ENCODE measurements at regions not wholly inside any gene's neighbourhood (a gene's known extent, or its start where the extent isn't known, plus 50 kb on each side); places are given as distances from the start of the nearest gene placed in this dataset.
A peak's percentile ranks its signal among the peaks of the same experiment; 100 is the strongest.

DNA sequence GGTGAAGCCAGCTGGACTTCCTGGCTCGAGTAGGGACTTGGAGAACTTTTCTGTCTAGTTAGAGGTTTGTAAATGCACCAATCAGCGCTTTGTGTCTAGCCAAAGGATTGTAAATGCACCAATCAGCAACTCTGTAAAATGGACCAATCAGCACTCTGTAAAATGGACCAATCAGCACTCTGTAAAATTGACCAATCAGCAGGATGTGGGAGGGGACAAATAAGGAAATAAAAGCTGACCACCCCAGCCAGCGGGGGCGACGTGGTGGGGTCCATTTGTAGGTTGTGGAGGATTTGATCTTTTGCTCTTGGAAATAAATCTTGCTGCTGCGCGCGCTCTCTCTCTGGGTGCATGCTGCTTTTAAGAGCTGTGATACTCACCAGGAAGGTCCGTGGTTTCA is 202.9 kb downstream of the MIAT start:
- Histone ChIP-seq H3K27ac (no peak overlapping the region), H3K27me3 (peaks cover 7% of the 10 kb centered on the region)

DNA sequence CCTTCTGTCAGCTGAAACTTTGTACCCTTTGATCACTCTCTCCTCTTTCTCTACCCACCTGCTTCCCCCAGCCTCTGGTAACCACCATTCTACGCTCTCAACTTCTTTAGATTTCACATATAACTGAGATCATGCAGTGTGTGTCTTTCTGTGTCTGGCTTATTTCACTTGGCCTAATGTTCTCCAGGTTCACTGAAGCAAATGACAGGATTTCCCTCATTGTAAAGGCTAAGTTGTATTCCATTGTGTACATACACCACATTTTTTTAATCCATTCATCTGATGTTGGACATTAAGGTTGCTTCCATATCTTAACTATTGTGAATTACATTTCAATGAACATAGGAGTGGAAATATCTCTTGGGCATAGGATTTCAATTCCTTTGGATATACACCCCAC is 207.6 kb downstream of the MIAT start:
- no peak for DNase-seq (ENCODE audit: low read depth in 1 of 2, low spot score in 1 of 2)
- Histone ChIP-seq H3K4me3 (no peak overlapping the region), H3K9me3 (ENCODE audit: low read depth) (no peaks in the 10 kb centered on the region), H3K4me1 (ENCODE audit: low read depth) (no peaks in the 10 kb centered on the region), H3K27ac (no peak overlapping the region), H3K27me3 (no peaks in the 10 kb centered on the region), H3K36me3 (no peaks in the 10 kb centered on the region)
- TF ChIP-seq, protein P1, sequence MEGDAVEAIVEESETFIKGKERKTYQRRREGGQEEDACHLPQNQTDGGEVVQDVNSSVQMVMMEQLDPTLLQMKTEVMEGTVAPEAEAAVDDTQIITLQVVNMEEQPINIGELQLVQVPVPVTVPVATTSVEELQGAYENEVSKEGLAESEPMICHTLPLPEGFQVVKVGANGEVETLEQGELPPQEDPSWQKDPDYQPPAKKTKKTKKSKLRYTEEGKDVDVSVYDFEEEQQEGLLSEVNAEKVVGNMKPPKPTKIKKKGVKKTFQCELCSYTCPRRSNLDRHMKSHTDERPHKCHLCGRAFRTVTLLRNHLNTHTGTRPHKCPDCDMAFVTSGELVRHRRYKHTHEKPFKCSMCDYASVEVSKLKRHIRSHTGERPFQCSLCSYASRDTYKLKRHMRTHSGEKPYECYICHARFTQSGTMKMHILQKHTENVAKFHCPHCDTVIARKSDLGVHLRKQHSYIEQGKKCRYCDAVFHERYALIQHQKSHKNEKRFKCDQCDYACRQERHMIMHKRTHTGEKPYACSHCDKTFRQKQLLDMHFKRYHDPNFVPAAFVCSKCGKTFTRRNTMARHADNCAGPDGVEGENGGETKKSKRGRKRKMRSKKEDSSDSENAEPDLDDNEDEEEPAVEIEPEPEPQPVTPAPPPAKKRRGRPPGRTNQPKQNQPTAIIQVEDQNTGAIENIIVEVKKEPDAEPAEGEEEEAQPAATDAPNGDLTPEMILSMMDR (IDR thresholded peaks at IDR 0.05; ENCODE audit: low read depth, low read length): no peak

More for the DNA sequence above, 202.9 kb downstream of the MIAT start:
- H3K4me3 ChIP-seq: no peak overlapping the region
- no peaks in the 10 kb centered on the region for H3K9me3 ChIP-seq (ENCODE audit: low read depth)
- DNase-seq (ENCODE audit: low read depth in 1 of 2, low spot score in 1 of 2): no peak
- H3K4me1 ChIP-seq (ENCODE audit: low read depth): no peaks in the 10 kb centered on the region
- TF ChIP-seq, protein P1 (IDR thresholded peaks at IDR 0.05; ENCODE audit: low read depth, low read length): no peak
- H3K36me3 ChIP-seq: no peaks in the 10 kb centered on the region

DNA sequence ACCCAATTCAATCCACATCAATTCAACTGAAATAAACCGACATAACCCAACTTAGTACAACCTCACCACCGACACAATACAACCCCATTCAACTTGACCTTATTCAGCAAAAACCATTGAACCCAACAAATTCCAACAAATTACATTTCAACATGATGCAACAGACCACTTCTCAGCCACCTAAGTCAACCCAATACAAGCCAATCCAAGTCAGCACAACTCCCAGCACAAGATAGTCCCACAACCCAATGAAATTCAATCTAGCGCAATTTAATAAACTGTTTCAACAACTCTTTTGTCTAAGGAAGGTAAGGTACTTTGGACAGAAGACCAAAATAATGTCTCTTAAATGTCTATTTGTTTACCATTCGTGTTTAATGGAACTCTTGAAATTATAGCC is 226.0 kb downstream of the MIAT start:
- Histone ChIP-seq H3K4me1 (ENCODE audit: low read depth) (peaks cover 20% of the 10 kb centered on the region), H3K4me3 (no peak overlapping the region), H3K27ac (no peak overlapping the region), H3K27me3 (no peaks in the 10 kb centered on the region), H3K36me3 (no peaks in the 10 kb centered on the region), H3K9me3 (ENCODE audit: low read depth) (no peaks in the 10 kb centered on the region)
- TF ChIP-seq, protein P1 (IDR thresholded peaks at IDR 0.05; ENCODE audit: low read depth, low read length): no peak
- DNase-seq (ENCODE audit: low read depth in 1 of 2, low spot score in 1 of 2): no peak

- DNase-seq (ENCODE audit: low read depth in 1 of 2, low spot score in 1 of 2): no peak
- TF ChIP-seq, protein P1 (IDR thresholded peaks at IDR 0.05; ENCODE audit: low read depth, low read length): no peak
- no peaks in the 10 kb centered on the region for H3K27me3 ChIP-seq
- H3K4me3 ChIP-seq: no peak overlapping the region
- no peak overlapping the region for H3K27ac ChIP-seq
- no peaks in the 10 kb centered on the region for H3K9me3 ChIP-seq (ENCODE audit: low read depth)
- H3K36me3 ChIP-seq: no peaks in the 10 kb centered on the region
- peaks cover 20% of the 10 kb centered on the region for H3K4me1 ChIP-seq (ENCODE audit: low read depth)
Observed at GRCh38 chr22:26884921-26885320, 227.5 kb downstream of the MIAT start.

DNA sequence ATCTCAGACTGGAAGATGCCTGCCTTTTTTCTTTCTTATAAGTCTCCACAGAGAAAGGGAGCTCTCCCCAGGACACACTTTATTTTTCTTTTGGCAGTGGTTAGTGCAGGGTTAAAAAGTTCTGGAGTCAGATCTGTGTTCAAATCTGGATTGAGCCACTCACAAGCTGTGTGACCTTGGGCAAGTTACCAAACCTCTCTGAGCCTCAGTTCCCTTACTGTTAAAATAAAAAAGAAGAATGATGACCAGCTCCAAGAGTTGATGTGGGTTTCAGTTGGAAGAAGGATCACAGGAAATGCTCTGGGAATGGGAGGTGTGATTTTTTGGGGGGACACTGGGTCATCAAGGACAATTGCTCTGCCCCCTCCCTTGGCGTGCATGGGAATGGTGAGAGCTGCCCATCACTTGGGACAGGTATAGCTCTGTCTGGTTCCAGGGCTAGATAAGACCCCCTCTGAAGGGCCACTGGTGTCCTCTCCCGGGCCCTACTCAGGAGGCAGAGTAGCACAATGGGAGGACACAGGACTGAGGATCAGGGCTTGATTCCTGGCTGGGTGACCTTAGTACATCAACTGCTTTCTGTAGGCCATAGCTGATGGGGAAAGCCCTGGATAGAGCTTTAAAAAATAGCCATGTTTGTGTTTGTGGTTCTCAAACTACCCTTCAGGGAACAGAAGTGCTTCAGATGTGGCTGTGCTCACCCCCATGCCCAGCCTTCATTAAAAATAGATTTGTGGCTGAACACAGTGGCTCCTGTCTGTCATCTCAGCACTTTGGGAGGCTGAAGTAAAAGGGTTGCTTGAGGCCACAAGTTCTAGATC is 228.3 kb downstream of the MIAT start:
- H3K27me3 ChIP-seq: no peaks in the 10 kb centered on the region
- DNase-seq (ENCODE audit: low read depth in 1 of 2, low spot score in 1 of 2): no peak
- no peaks in the 10 kb centered on the region for H3K36me3 ChIP-seq
- H3K4me1 ChIP-seq (ENCODE audit: low read depth): peaks cover 20% of the 10 kb centered on the region
- H3K27ac ChIP-seq: peak overlapping the region; percentile 95
- H3K4me3 ChIP-seq: no peak overlapping the region
- TF ChIP-seq, protein P1 (IDR thresholded peaks at IDR 0.05; ENCODE audit: low read depth, low read length): no peak
- no peaks in the 10 kb centered on the region for H3K9me3 ChIP-seq (ENCODE audit: low read depth)

Measured in cardiac muscle cell (in vitro differentiated cells and primary cell).